ENCODE measurements at regions not wholly inside any gene's neighbourhood (a gene's known extent, or its start where the extent isn't known, plus 50 kb on each side); places are given as distances from the start of the nearest gene placed in this dataset.

- TF ChIP-seq ZNF496 (CRISPR knock-in tag; IDR thresholded peaks at IDR 0.05; ENCODE audit: insufficient replicate concordance): no peak
- TF ChIP-seq AGO2 (optimal IDR thresholded peaks at IDR 0.05; ENCODE audit: low read depth, low read length): no peak
- TF ChIP-seq FOXP1 (IDR thresholded peaks at IDR 0.05): no peak
- no peak for TF ChIP-seq FOXP1 (CRISPR knock-in tag; IDR thresholded peaks at IDR 0.05)
- TF ChIP-seq HOMEZ (CRISPR knock-in tag; IDR thresholded peaks at IDR 0.05; ENCODE audit: low read depth): no peak
- TF ChIP-seq EP300 (IDR thresholded peaks at IDR 0.05; ENCODE audit: low read depth in 2 of 2, low read length in 2 of 2): no peak
- no peak for TF ChIP-seq EP300 (CRISPR knock-in tag; IDR thresholded peaks at IDR 0.05; ENCODE audit: borderline replicate concordance)
- no peak for TF ChIP-seq JUN (CRISPR knock-in tag; IDR thresholded peaks at IDR 0.05)
- no peak for TF ChIP-seq FOXA3 (CRISPR knock-in tag; IDR thresholded peaks at IDR 0.05)
- no peak for TF ChIP-seq EZH2 (conservative IDR thresholded peaks at IDR 0.05; ENCODE audit: low read depth, low read length)
- no peak for TF ChIP-seq E2F5 (CRISPR knock-in tag; conservative IDR thresholded peaks at IDR 0.05)
- TF ChIP-seq POLR2A (IDR thresholded peaks at IDR 0.05; ENCODE audit: insufficient read depth in 1 of 2, low read depth in 2 of 2, low read length in 2 of 2): no peak
- no peak for TF ChIP-seq ZNF766 (CRISPR knock-in tag; IDR thresholded peaks at IDR 0.05; ENCODE audit: borderline replicate concordance)
- no peak for TF ChIP-seq NAIF1 (CRISPR knock-in tag; IDR thresholded peaks at IDR 0.05; ENCODE audit: borderline replicate concordance)
- no peak for TF ChIP-seq MXI1 (IDR thresholded peaks at IDR 0.05; ENCODE audit: borderline replicate concordance, low read depth, low read length)
- TF ChIP-seq ZNF253 (CRISPR knock-in tag; IDR thresholded peaks at IDR 0.05; ENCODE audit: borderline replicate concordance): no peak
These were observed 519.5 kb downstream of the SUCLA2 start for GRCh38 chr13:47481536-47481935.

All from HepG2 (cell line).